WERI-Rb-1 (cell line): ENCODE measurements at regions not wholly inside any gene's neighbourhood (a gene's known extent, or its start where the extent isn't known, plus 50 kb on each side); places are given as distances from the start of the nearest gene placed in this dataset.

Source experiments
- DNase-seq: peaks from one replicate; pipeline ENCODE4 v3.0.0-alpha.2; 2020
- H3K27ac ChIP-seq: fragments of 250-450 bp; sonication (Bioruptor Pico); 2 replicates; pipeline ENCODE4 v1.5.1; 2020; ENCODE audit warnings: mild to moderate bottlenecking, moderate library complexity
- H3K27me3 ChIP-seq: fragments of 250-450 bp; sonication (Bioruptor Pico); 2 replicates; pipeline ENCODE4 v1.5.1; 2021; ENCODE audit warnings: mild to moderate bottlenecking, low read depth, moderate library complexity; ENCODE audit not compliant: insufficient read depth, severe bottlenecking
- H3K36me3 ChIP-seq: fragments of 250-450 bp; sonication (Bioruptor Pico); 2 replicates; pipeline ENCODE4 v1.5.1; 2020; ENCODE audit warnings: mild to moderate bottlenecking, moderate library complexity
- H3K4me3 ChIP-seq: 2 replicates; pipeline ENCODE4 v1.5.1; 2011; ENCODE audit warnings: low read depth, mild to moderate bottlenecking, control low read depth, low read length
- H3K9me3 ChIP-seq: fragments of 250-450 bp; sonication (Bioruptor Pico); 2 replicates; pipeline ENCODE4 v1.5.1; 2021; ENCODE audit warnings: mild to moderate bottlenecking, moderate library complexity; ENCODE audit not compliant: severe bottlenecking
- TF ChIP-seq, protein P1 (sequence below): IDR thresholded peaks from 2 replicates; pipeline ENCODE4 v1.5.1; 2011; ENCODE audit warnings: low read depth, mild to moderate bottlenecking, control low read depth, inconsistent platforms, low read length

DNA sequence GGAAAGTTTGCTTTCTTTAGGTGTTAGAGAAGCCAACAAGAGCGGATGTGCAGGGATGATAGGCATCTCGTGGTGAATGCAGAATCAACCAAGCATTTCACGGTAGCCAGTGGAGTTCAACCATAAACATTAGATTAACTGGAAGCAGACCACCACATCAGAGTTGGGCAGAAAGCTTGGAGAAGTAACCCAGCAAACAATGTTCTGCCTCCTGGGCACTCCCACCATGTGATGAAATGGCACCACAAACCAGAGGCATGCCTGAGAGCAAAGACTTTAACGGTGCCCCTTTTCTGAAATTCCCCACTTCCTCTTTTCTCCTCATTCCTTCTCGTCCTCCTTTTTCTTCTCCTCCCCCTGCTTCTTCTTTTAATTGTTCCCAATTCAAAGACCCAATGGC lies 193.5 kb upstream of the ANKFN1 start:
- H3K27ac ChIP-seq, result no peak overlapping the region
- no peak for DNase-seq
- peaks cover 61% of the 10 kb centered on the region for H3K27me3 ChIP-seq
- no peaks in the 10 kb centered on the region for H3K9me3 ChIP-seq
- TF ChIP-seq, protein P1, sequence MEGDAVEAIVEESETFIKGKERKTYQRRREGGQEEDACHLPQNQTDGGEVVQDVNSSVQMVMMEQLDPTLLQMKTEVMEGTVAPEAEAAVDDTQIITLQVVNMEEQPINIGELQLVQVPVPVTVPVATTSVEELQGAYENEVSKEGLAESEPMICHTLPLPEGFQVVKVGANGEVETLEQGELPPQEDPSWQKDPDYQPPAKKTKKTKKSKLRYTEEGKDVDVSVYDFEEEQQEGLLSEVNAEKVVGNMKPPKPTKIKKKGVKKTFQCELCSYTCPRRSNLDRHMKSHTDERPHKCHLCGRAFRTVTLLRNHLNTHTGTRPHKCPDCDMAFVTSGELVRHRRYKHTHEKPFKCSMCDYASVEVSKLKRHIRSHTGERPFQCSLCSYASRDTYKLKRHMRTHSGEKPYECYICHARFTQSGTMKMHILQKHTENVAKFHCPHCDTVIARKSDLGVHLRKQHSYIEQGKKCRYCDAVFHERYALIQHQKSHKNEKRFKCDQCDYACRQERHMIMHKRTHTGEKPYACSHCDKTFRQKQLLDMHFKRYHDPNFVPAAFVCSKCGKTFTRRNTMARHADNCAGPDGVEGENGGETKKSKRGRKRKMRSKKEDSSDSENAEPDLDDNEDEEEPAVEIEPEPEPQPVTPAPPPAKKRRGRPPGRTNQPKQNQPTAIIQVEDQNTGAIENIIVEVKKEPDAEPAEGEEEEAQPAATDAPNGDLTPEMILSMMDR, result no peak
- no peak overlapping the region for H3K4me3 ChIP-seq
- H3K36me3 ChIP-seq, result no peaks in the 10 kb centered on the region

- peaks cover 2% of the 10 kb centered on the region for H3K9me3 ChIP-seq
- TF ChIP-seq, protein P1, result no peak
- no peak overlapping the region for H3K4me3 ChIP-seq
- peaks cover 71% of the 10 kb centered on the region for H3K27me3 ChIP-seq
- DNase-seq, result no peak
- no peak overlapping the region for H3K27ac ChIP-seq
- H3K36me3 ChIP-seq, result no peaks in the 10 kb centered on the region
Measured at GRCh38 chr17:55961386-55961785, 191.9 kb upstream of the ANKFN1 start.

- no peak overlapping the region for H3K27ac ChIP-seq
- no peak overlapping the region for H3K4me3 ChIP-seq
- TF ChIP-seq, protein P1, result no peak
- DNase-seq, result no peak
- H3K27me3 ChIP-seq, result peaks cover 76% of the 10 kb centered on the region
- H3K9me3 ChIP-seq, result peaks cover 2% of the 10 kb centered on the region
- no peaks in the 10 kb centered on the region for H3K36me3 ChIP-seq
Measured at GRCh38 chr17:55962951-55963401, 190.3 kb upstream of the ANKFN1 start.

DNA sequence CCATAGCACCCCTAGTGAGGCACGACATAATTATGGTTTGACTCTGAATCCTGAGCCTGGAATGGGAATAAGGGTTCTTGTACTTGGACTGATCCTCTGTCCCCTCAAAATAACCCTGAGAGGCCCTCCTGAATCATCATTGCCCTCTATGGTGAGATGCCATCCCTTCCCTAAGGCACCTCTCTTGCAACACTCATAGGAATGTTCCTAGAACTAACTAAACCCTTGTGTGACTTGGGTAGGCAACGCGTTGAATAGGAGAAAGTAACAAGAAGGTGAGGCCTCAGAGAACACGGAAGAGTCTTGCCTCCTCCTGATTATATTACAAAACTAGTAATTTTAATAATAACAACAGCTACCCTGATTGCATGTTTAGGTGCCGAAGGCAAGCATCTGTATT lies 189.1 kb upstream of the ANKFN1 start:
- Histone ChIP-seq H3K27ac (no peak overlapping the region), H3K36me3 (no peaks in the 10 kb centered on the region), H3K9me3 (peaks cover 2% of the 10 kb centered on the region), H3K27me3 (peaks cover 78% of the 10 kb centered on the region), H3K4me3 (no peak overlapping the region)
- TF ChIP-seq, protein P1, result no peak
- no peak for DNase-seq

DNA sequence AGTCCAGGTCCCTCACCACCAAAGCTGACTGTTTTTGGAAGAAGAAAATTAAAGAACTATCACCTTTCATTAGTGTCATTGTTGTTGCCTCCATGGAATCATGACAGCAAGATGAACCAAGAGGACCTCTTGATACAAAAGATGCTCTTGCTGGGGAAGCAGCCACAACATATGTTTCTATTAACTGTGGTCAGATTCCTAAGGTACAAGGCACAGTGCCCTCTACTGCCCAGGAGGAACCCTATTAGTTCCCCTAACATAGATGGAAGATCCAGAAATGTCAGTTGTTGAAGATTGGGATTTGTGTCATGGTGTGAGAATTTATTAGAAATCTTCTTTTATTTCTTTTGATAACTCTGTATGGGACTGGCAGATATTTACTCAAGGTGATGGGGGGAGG lies 188.2 kb upstream of the ANKFN1 start:
- Histone ChIP-seq H3K27ac (no peak overlapping the region), H3K27me3 (peaks cover 75% of the 10 kb centered on the region), H3K9me3 (peaks cover 2% of the 10 kb centered on the region), H3K36me3 (no peaks in the 10 kb centered on the region), H3K4me3 (no peak overlapping the region)
- TF ChIP-seq, protein P1, result peak; percentile 28; the same call in 1 of the 2 replicates
- no peak for DNase-seq
